Osteocyte (in vitro differentiated cells): ENCODE measurements at regions not wholly inside any gene's neighbourhood (a gene's known extent, or its start where the extent isn't known, plus 50 kb on each side); places are given as distances from the start of the nearest gene placed in this dataset.

Source experiments
- DNase-seq: peaks from one replicate; pipeline ENCODE4 v3.0.0; 2021; ENCODE audit warnings: mixed read lengths; ENCODE audit not compliant: unreplicated experiment; ENCODE audit errors: extremely low spot score
- H3K27ac Mint-ChIP-seq: one replicate; pipeline ENCODE4 v1.8.0; 2021; ENCODE audit warnings: mild to moderate bottlenecking, mixed read lengths; ENCODE audit not compliant: unreplicated experiment
- H3K27me3 Mint-ChIP-seq: one replicate; pipeline ENCODE4 v1.8.0; 2021; ENCODE audit warnings: mixed read lengths; ENCODE audit not compliant: unreplicated experiment
- H3K36me3 Mint-ChIP-seq: one replicate; pipeline ENCODE4 v1.8.0; 2021; ENCODE audit warnings: mixed read lengths; ENCODE audit not compliant: unreplicated experiment
- H3K4me1 Mint-ChIP-seq: one replicate; pipeline ENCODE4 v1.8.0; 2021; ENCODE audit warnings: mixed read lengths; ENCODE audit not compliant: unreplicated experiment
- H3K4me3 Mint-ChIP-seq: one replicate; pipeline ENCODE4 v1.8.0; 2021; ENCODE audit warnings: mild to moderate bottlenecking, moderate library complexity, mixed read lengths; ENCODE audit not compliant: unreplicated experiment
- H3K9me3 Mint-ChIP-seq: one replicate; pipeline ENCODE4 v1.8.0; 2021; ENCODE audit warnings: mixed read lengths; ENCODE audit not compliant: unreplicated experiment
- TF ChIP-seq, protein P1 (sequence below): fragments of 200-600 bp; sonication (generic); IDR thresholded peaks from 2 replicates; pipeline ENCODE4 v1.5.0; 2021; ENCODE audit warnings: antibody characterized with exemption, mild to moderate bottlenecking, moderate library complexity

DNA sequence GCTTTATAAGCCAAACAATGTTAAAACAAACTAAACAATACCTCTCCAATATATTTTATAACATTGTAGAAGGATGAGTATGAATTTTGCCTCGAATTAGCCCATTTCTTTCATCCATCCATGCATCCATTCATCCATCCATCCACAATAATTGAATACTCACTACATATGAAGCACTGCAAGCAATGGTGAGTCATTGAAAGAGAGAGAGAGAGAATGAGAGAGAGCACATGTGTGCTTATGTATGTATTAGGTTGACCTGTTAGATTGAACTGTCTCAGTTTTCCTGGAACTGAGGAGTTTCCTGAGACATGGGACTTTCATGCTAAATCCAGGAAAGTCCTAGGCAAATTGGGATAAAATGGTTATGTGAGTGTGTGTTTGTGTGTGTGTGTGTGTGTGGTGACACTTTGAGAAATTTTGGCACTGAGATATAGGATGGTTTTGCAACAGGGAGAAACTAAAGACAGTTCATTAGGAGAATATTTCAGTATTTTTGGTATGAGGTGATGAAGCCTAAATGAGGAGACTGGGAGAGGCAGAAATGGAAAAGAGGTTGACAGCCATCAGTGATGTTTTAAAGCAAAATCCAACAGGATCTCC, 98.4 kb downstream of the C12orf75 start:
- H3K9me3 Mint-ChIP-seq = peaks cover 4% of the 10 kb centered on the region
- H3K27ac Mint-ChIP-seq = no peak overlapping the region
- no peak overlapping the region for H3K4me3 Mint-ChIP-seq
- H3K4me1 Mint-ChIP-seq = no peaks in the 10 kb centered on the region
- TF ChIP-seq, protein P1, sequence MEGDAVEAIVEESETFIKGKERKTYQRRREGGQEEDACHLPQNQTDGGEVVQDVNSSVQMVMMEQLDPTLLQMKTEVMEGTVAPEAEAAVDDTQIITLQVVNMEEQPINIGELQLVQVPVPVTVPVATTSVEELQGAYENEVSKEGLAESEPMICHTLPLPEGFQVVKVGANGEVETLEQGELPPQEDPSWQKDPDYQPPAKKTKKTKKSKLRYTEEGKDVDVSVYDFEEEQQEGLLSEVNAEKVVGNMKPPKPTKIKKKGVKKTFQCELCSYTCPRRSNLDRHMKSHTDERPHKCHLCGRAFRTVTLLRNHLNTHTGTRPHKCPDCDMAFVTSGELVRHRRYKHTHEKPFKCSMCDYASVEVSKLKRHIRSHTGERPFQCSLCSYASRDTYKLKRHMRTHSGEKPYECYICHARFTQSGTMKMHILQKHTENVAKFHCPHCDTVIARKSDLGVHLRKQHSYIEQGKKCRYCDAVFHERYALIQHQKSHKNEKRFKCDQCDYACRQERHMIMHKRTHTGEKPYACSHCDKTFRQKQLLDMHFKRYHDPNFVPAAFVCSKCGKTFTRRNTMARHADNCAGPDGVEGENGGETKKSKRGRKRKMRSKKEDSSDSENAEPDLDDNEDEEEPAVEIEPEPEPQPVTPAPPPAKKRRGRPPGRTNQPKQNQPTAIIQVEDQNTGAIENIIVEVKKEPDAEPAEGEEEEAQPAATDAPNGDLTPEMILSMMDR = no peak
- no peaks in the 10 kb centered on the region for H3K27me3 Mint-ChIP-seq
- H3K36me3 Mint-ChIP-seq = peaks cover 3% of the 10 kb centered on the region
- DNase-seq = no peak

DNA sequence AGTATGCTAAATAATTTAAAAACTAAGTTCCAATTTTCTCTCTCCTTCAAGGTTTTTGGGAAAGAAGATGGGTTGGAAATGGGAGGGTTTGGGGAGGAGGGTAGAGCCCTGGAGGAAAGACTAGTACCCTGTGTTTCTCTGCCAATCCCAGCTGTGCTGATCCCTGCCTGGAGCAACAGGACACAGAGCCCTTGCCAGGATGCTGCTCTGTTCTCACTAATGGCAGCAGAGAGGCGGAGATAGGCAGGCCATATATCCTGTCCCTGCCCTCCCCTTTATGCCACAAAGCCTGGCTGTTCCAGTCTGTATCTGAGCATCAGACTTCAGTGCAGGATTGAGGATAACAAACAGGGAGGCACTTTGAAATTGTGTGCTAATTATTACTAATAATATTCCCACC, 99.0 kb downstream of the C12orf75 start:
- Mint-ChIP-seq H3K4me1 (no peaks in the 10 kb centered on the region), H3K27ac (no peak overlapping the region), H3K27me3 (no peaks in the 10 kb centered on the region), H3K36me3 (peaks cover 2% of the 10 kb centered on the region), H3K9me3 (peaks cover 4% of the 10 kb centered on the region), H3K4me3 (no peak overlapping the region)
- no peak for DNase-seq
- TF ChIP-seq, protein P1 = no peak

DNA sequence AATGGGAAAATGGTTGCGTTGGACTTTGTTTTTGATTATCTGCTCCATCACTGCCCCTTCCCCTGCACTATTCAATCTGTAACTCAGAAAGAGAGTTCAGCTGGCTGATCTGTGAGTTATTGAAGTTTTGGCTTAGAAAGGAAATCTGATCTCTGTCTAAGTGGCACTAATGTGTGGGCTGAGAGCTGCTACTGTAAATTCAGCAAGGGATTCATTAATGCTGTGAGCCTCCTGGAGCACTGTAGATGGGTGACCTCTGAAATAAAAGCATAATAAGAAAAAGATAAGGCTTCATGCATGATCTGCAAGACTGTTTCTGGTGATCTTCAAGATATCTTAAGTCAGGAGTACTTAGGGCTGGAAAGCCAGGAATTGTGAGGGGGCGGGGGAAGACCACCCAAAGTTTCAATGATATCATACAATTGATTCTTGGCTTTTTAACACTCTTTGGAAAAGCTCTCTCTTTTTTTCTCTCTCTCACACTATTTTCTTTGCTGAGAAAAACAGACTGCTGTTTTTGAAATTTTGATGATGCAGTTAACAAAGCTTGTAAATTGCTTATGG, 101.1 kb downstream of the C12orf75 start:
- TF ChIP-seq, protein P1 = no peak
- no peak overlapping the region for H3K27ac Mint-ChIP-seq
- H3K9me3 Mint-ChIP-seq = peaks cover 4% of the 10 kb centered on the region
- H3K4me1 Mint-ChIP-seq = no peaks in the 10 kb centered on the region
- no peaks in the 10 kb centered on the region for H3K27me3 Mint-ChIP-seq
- H3K36me3 Mint-ChIP-seq = no peaks in the 10 kb centered on the region
- H3K4me3 Mint-ChIP-seq = no peak overlapping the region
- no peak for DNase-seq

DNA sequence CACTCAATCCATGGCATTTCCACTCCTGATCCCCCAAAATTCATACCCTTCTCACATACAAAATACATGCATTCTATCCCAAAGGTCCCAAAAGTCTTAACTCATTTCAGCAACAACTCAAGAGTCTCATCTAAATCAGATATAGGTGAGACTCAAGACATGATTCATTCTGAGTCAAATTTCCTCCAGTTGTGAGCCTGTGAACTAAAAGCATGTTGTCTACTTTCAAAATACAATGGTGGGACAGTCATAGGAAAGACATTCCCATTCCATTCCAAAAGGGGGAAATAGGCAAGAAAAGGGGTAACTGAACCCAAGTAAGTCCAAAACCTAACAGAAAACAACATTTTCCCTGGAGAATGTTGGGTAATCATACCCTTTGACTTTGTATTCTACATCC, 103.3 kb downstream of the C12orf75 start:
- H3K36me3 Mint-ChIP-seq = no peaks in the 10 kb centered on the region
- no peaks in the 10 kb centered on the region for H3K27me3 Mint-ChIP-seq
- no peak overlapping the region for H3K4me3 Mint-ChIP-seq
- TF ChIP-seq, protein P1 = no peak
- no peaks in the 10 kb centered on the region for H3K4me1 Mint-ChIP-seq
- DNase-seq = no peak
- H3K27ac Mint-ChIP-seq = no peak overlapping the region
- H3K9me3 Mint-ChIP-seq = no peaks in the 10 kb centered on the region

DNA sequence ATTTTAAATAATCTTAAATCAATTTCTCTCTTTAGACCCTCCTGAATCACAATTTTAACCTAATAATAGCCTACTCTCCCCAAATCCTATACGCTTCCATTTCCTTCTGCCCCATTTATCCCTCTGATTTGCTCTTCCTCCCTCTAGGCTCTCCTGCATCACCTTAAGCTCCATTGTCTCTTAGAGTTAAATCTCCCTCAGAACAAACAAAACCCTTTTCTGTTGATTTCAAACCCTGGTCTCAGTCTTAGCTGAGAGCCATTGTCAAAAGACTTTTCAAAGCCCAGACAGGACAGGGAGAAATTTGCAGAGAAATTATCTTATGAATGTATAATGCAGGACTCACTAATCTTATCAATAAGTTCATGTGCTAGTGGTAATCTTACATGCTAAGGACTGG, 106.1 kb downstream of the C12orf75 start:
- DNase-seq = no peak
- no peaks in the 10 kb centered on the region for H3K4me1 Mint-ChIP-seq
- H3K36me3 Mint-ChIP-seq = peaks cover 9% of the 10 kb centered on the region
- H3K27me3 Mint-ChIP-seq = no peaks in the 10 kb centered on the region
- no peak overlapping the region for H3K4me3 Mint-ChIP-seq
- TF ChIP-seq, protein P1 = no peak
- no peak overlapping the region for H3K27ac Mint-ChIP-seq
- H3K9me3 Mint-ChIP-seq = peaks cover 16% of the 10 kb centered on the region
